Activated CD4-positive, alpha-beta memory T cell treated with anti-CD3 and anti-CD28 coated beads for 36 hours (primary cell): ENCODE measurements at regions not wholly inside any gene's neighbourhood (a gene's known extent, or its start where the extent isn't known, plus 50 kb on each side); places are given as distances from the start of the nearest gene placed in this dataset.

Experiments used
- CTCF ChIA-PET: fragments of 350-600 bp; sonication (Branson Sonifier 250); formaldehyde crosslinking; loops from one replicate; lab custom pipeline; 2021; ENCODE audit warnings: antibody characterized with exemption, inconsistent platforms; lab: Charles Lee
- POLR2A ChIA-PET: fragments of 350-600 bp; sonication (Branson Sonifier 250); formaldehyde crosslinking; loops from one replicate; lab custom pipeline; 2021; ENCODE audit warnings: antibody characterized with exemption; lab: Charles Lee
- DNase-seq: peaks from one replicate; pipeline ENCODE4 v3.0.0-alpha.2; 2020
- H3K27ac Mint-ChIP-seq: one replicate; pipeline ENCODE4 v1.8.0; 2021; ENCODE audit warnings: mixed read lengths
- H3K27me3 Mint-ChIP-seq: one replicate; pipeline ENCODE4 v1.8.0; 2021; ENCODE audit warnings: mixed read lengths
- H3K36me3 Mint-ChIP-seq: one replicate; pipeline ENCODE4 v1.8.0; 2021; ENCODE audit warnings: mixed read lengths
- H3K4me1 Mint-ChIP-seq: one replicate; pipeline ENCODE4 v1.8.0; 2021; ENCODE audit warnings: low read depth, mixed read lengths
- H3K4me3 Mint-ChIP-seq: one replicate; pipeline ENCODE4 v1.8.0; 2021; ENCODE audit warnings: mild to moderate bottlenecking, mixed read lengths
- H3K9me3 Mint-ChIP-seq: one replicate; pipeline ENCODE4 v1.8.0; 2021; ENCODE audit warnings: mixed read lengths
- intact Hi-C: fragments of 100-400 bp; cut with micrococcal nuclease; formaldehyde crosslinking; loops from one replicate; pipeline ENCODE4 v1.15.1; 2023

- intact Hi-C loops, result no loop called here
- no peak for DNase-seq
- H3K4me1 Mint-ChIP-seq, result no peaks in the 10 kb centered on the region
- H3K27ac Mint-ChIP-seq, result no peak overlapping the region
- no peak overlapping the region for H3K4me3 Mint-ChIP-seq
- CTCF ChIA-PET, result no interaction called here
- POLR2A ChIA-PET, result no interaction called here
- H3K27me3 Mint-ChIP-seq, result no peaks in the 10 kb centered on the region
- no peaks in the 10 kb centered on the region for H3K36me3 Mint-ChIP-seq
- H3K9me3 Mint-ChIP-seq, result no peaks in the 10 kb centered on the region
These were observed 209.7 kb upstream of the FAR2 start for GRCh38 chr12:28939427-28939826.

DNA sequence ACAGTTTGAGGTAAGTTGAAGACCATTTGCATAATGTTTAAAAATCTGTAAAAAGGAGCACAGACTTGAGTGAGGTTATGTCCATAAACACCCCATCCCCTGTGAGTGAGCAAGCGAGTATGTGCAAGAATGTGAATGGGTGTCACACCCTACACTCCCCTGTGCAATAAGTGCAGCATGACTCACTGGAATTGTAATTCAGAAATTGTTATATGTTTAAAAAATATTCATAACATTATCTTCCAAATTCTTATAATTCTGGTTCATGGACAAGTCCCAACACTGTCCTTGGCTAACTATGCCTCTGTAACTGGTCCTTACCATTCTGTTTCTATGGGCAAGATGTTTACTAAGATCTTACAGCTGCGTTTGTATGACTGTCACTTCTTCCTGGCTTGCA, 207.8 kb upstream of the FAR2 start:
- no peak for DNase-seq
- ChIA-PET CTCF (no interaction called here), POLR2A (no interaction called here)
- H3K9me3 Mint-ChIP-seq, result no peaks in the 10 kb centered on the region
- no peak overlapping the region for H3K27ac Mint-ChIP-seq
- no peak overlapping the region for H3K4me3 Mint-ChIP-seq
- H3K4me1 Mint-ChIP-seq, result no peaks in the 10 kb centered on the region
- intact Hi-C loops, result no loop called here
- no peaks in the 10 kb centered on the region for H3K27me3 Mint-ChIP-seq
- H3K36me3 Mint-ChIP-seq, result no peaks in the 10 kb centered on the region

- Mint-ChIP-seq H3K9me3 (no peaks in the 10 kb centered on the region), H3K36me3 (no peaks in the 10 kb centered on the region), H3K4me3 (no peak overlapping the region), H3K4me1 (no peaks in the 10 kb centered on the region), H3K27me3 (no peaks in the 10 kb centered on the region), H3K27ac (no peak overlapping the region)
- intact Hi-C loops, result no loop called here
- ChIA-PET CTCF (no interaction called here), POLR2A (no interaction called here)
- DNase-seq, result no peak
These were observed 202.7 kb upstream of the FAR2 start for GRCh38 chr12:28946361-28946760.

GRCh38 chr12:28948685-28949084, 200.4 kb upstream of the FAR2 start:
- no peak overlapping the region for H3K4me3 Mint-ChIP-seq
- DNase-seq, result no peak
- ChIA-PET CTCF (no interaction called here), POLR2A (no interaction called here)
- no peaks in the 10 kb centered on the region for H3K36me3 Mint-ChIP-seq
- no peaks in the 10 kb centered on the region for H3K27me3 Mint-ChIP-seq
- no peak overlapping the region for H3K27ac Mint-ChIP-seq
- no peaks in the 10 kb centered on the region for H3K9me3 Mint-ChIP-seq
- no peaks in the 10 kb centered on the region for H3K4me1 Mint-ChIP-seq
- intact Hi-C loops, result no loop called here

DNA sequence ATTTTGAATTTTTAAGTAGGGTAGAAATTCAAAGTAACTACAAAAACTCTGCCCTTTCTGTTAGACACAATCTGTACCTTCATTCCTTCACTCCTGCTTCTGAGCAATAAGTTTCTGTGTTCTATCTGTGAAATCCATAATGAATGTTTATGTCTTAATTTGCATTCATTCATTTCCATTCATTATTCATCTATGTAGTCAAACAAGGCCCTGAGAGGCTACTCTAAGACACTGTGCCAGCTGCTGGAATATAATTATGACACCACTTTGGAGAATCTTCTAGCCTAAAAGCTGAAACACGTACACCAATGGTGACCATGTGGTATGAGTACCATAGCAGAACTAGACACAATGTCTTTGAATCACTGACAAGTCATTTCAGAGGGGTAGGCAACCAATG, 199.9 kb upstream of the FAR2 start:
- H3K36me3 Mint-ChIP-seq, result no peaks in the 10 kb centered on the region
- intact Hi-C loops, result no loop called here
- H3K27me3 Mint-ChIP-seq, result no peaks in the 10 kb centered on the region
- no peaks in the 10 kb centered on the region for H3K4me1 Mint-ChIP-seq
- no peak overlapping the region for H3K4me3 Mint-ChIP-seq
- DNase-seq, result no peak
- POLR2A ChIA-PET, result no interaction called here
- H3K9me3 Mint-ChIP-seq, result no peaks in the 10 kb centered on the region
- CTCF ChIA-PET, result no interaction called here
- no peak overlapping the region for H3K27ac Mint-ChIP-seq

- intact Hi-C loops, result no loop called here
- Mint-ChIP-seq H3K36me3 (no peaks in the 10 kb centered on the region), H3K27me3 (no peaks in the 10 kb centered on the region), H3K27ac (no peak overlapping the region), H3K4me3 (no peak overlapping the region), H3K9me3 (no peaks in the 10 kb centered on the region), H3K4me1 (no peaks in the 10 kb centered on the region)
- ChIA-PET CTCF (no interaction called here), POLR2A (no interaction called here)
- DNase-seq, result no peak
These were observed 199.0 kb upstream of the FAR2 start for GRCh38 chr12:28950049-28950448.

DNA sequence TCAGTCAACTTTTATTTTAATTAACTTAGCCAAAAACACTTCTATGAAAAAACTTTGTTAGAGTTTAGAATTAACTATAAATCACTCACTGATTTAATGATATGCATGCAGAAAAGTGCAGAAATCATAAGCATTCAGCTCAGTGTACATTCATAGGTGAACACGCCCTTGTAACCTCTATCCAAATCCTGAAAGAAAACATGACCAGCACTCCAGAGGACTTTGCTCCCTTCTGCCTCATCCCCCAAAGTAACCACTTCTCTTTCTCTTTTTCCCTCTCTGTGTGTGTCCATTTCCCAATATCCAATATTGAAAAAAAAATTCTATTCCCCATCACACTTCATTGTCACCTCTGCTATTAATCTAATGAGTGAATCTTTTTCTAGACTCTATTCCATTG, 197.1 kb upstream of the FAR2 start:
- ChIA-PET POLR2A (no interaction called here), CTCF (no interaction called here)
- Mint-ChIP-seq H3K27me3 (no peaks in the 10 kb centered on the region), H3K27ac (no peak overlapping the region), H3K4me3 (no peak overlapping the region), H3K4me1 (no peaks in the 10 kb centered on the region), H3K36me3 (no peaks in the 10 kb centered on the region), H3K9me3 (no peaks in the 10 kb centered on the region)
- intact Hi-C loops, result no loop called here
- no peak for DNase-seq

DNA sequence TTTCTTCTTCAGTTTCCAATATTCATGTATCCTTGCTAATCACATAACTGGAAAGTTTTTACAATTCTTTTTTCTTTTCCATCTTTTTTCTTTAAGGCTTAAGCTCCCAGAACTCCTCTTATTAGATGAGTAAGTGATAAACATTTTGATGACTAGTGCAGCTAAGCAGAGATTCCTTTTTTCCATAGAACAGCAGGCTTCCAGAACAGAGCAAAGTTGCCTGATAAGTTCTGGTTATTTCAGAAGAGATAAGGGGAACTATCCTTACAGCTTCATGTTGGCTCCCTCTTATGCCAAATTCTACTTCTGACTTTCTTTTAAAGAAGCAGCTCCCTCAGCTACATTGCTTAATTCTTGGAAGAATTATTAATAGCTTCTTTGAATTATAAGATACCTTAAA, 194.7 kb upstream of the FAR2 start:
- no peaks in the 10 kb centered on the region for H3K4me1 Mint-ChIP-seq
- ChIA-PET POLR2A (no interaction called here), CTCF (no interaction called here)
- H3K9me3 Mint-ChIP-seq, result peaks cover 4% of the 10 kb centered on the region
- DNase-seq, result no peak
- intact Hi-C loops, result no loop called here
- no peaks in the 10 kb centered on the region for H3K36me3 Mint-ChIP-seq
- no peak overlapping the region for H3K27ac Mint-ChIP-seq
- no peaks in the 10 kb centered on the region for H3K27me3 Mint-ChIP-seq
- no peak overlapping the region for H3K4me3 Mint-ChIP-seq

DNA sequence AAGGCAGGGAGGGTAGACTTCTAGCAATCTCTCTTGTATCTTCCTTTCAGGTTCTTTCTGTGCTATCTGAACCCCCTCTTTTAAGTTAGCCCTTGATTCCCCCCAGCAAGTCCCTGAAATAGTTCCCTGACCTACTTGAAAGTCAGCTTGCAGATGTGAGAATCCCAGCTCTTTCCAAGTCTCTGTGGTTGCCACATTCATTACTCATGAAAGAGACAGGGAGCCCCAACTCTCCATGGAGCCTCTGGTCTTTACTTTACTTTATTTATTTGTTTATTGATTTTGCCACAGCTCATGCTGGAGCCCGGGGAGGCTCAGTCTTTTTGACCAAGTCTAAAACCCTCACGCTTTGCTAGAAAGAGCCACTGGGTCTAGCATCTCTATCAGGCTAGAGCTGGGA, 193.6 kb upstream of the FAR2 start:
- no peak for DNase-seq
- Mint-ChIP-seq H3K27ac (no peak overlapping the region), H3K27me3 (no peaks in the 10 kb centered on the region), H3K9me3 (peaks cover 4% of the 10 kb centered on the region), H3K36me3 (no peaks in the 10 kb centered on the region), H3K4me3 (no peak overlapping the region), H3K4me1 (no peaks in the 10 kb centered on the region)
- ChIA-PET CTCF (no interaction called here), POLR2A (no interaction called here)
- intact Hi-C loops, result no loop called here

DNA sequence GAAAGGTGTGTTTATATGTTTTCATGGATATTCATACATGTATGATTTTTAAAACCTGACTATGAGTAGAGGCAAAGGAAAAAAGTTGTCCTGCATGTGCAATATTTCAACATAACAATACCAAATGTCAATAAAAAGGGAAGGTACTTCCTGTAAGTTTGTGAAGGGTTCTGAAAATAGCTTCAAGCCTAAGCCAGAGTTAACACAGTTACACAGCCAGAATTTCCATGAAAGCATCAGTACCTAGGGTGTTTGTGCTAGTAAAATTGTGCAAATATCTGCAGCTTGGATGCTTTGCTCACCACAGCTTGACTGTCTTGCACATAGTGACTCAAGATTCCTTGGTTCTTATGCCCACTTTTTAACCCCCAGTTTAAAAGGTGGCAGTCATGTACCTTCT, 193.1 kb upstream of the FAR2 start:
- ChIA-PET CTCF (no interaction called here), POLR2A (no interaction called here)
- no peak overlapping the region for H3K4me3 Mint-ChIP-seq
- H3K4me1 Mint-ChIP-seq, result no peaks in the 10 kb centered on the region
- H3K27ac Mint-ChIP-seq, result no peak overlapping the region
- intact Hi-C loops, result no loop called here
- no peak for DNase-seq
- no peaks in the 10 kb centered on the region for H3K27me3 Mint-ChIP-seq
- no peaks in the 10 kb centered on the region for H3K36me3 Mint-ChIP-seq
- peaks cover 4% of the 10 kb centered on the region for H3K9me3 Mint-ChIP-seq

DNA sequence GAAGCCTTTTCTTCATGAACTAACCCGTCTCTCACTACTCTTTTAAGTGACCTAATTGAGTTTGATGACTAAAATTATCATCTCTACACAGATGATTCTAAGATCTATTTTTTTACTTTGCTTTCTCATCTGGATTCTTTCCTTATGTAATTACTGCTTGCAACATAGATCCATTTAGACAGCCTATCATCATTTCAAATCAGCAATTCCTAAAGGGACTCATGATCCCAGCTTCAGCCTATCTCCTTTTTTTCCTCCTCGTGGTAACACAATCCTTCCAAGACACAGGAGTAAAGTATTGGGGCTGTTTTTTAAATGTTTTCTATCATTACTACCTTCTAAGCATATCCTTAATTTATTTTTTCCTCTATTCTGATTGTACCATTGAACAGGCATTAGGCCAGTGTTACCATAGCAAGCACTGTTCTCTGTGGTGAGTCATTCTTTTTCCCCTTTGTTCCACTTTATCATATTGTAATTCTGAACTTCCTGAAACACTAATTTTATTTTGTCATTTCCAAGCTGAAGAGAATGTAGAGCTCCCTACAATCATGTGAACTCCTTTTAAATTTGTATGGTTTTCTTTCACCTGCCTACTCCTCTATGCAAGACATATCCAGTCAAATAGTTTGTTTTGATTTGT, 190.4 kb upstream of the FAR2 start:
- H3K27me3 Mint-ChIP-seq, result peaks cover 7% of the 10 kb centered on the region
- no peak overlapping the region for H3K4me3 Mint-ChIP-seq
- H3K36me3 Mint-ChIP-seq, result no peaks in the 10 kb centered on the region
- H3K27ac Mint-ChIP-seq, result no peak overlapping the region
- intact Hi-C loops, result no loop called here
- peaks cover 4% of the 10 kb centered on the region for H3K9me3 Mint-ChIP-seq
- DNase-seq, result no peak
- no peaks in the 10 kb centered on the region for H3K4me1 Mint-ChIP-seq
- ChIA-PET CTCF (interaction anchor here (1.3 kb wide), 1 partner anchor 10 kb away, joined by 3 read pairs; no protein-coding TSS in a partner anchor), POLR2A (no interaction called here)

DNA sequence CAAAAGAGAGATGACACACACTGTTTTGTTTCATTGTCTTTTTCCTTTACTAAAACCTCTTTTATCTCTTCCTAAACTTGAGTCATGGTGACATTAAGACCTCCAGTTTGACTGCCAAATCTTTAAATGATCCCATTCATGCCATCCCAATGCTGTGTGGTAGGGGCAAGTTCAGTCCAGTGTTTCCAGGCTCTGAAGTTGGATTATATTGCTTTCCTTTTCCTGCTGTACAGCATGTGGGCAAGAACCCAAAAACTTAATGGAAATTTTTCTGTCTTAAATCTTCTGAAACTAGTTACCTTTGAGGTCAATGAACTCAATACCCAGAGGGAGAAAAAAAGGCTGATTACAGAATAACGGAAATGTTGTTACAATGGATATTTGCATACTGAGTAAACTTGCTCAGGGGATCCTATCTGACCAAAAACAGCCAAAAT, 187.1 kb upstream of the FAR2 start:
- intact Hi-C loops, result no loop called here
- Mint-ChIP-seq H3K4me3 (no peak overlapping the region), H3K9me3 (peaks cover 4% of the 10 kb centered on the region), H3K4me1 (no peaks in the 10 kb centered on the region), H3K36me3 (no peaks in the 10 kb centered on the region), H3K27me3 (peaks cover 10% of the 10 kb centered on the region), H3K27ac (no peak overlapping the region)
- no peak for DNase-seq
- ChIA-PET CTCF (no interaction called here), POLR2A (no interaction called here)

- Mint-ChIP-seq H3K9me3 (peaks cover 4% of the 10 kb centered on the region), H3K36me3 (no peaks in the 10 kb centered on the region), H3K4me3 (no peak overlapping the region), H3K27ac (no peak overlapping the region), H3K4me1 (no peaks in the 10 kb centered on the region), H3K27me3 (peaks cover 13% of the 10 kb centered on the region)
- no peak for DNase-seq
- POLR2A ChIA-PET, result no interaction called here
- CTCF ChIA-PET, result interaction anchor here (1.2 kb wide), 1 partner anchor 13 kb away, joined by 3 read pairs; no protein-coding TSS in a partner anchor
- intact Hi-C loops, result no loop called here
These were observed 185.5 kb upstream of the FAR2 start for GRCh38 chr12:28963554-28963953.
